Suppressor macrophage treated with lipopolysaccharide for 4 hours (primary cell): ENCODE measurements at regions not wholly inside any gene's neighbourhood (a gene's known extent, or its start where the extent isn't known, plus 50 kb on each side); places are given as distances from the start of the nearest gene placed in this dataset.

ENCODE experiments used
- DNase-seq: peaks from one replicate; pipeline ENCODE4 v3.0.0-alpha.2; 2020

- DNase-seq, result no peak
Observed at GRCh38 chr6:98669371-98669770, 165.0 kb upstream of the POU3F2 start.

- DNase-seq, result no peak
Observed at GRCh38 chr6:98670045-98670746, 164.2 kb upstream of the POU3F2 start.

GRCh38 chr6:98672681-98673475 is 161.5 kb upstream of the POU3F2 start:
- DNase-seq, result no peak

- no peak for DNase-seq
Observed at GRCh38 chr6:98678481-98678880, 155.9 kb upstream of the POU3F2 start.

GRCh38 chr6:98686008-98686601 is 148.3 kb upstream of the POU3F2 start:
- no peak for DNase-seq

- DNase-seq, result no peak
Observed at GRCh38 chr6:98687752-98688151, 146.6 kb upstream of the POU3F2 start.

GRCh38 chr6:98695091-98695801 is 139.1 kb upstream of the POU3F2 start:
- DNase-seq, result no peak

- DNase-seq, result no peak
Observed at GRCh38 chr6:98711380-98711779, 123.0 kb upstream of the POU3F2 start.

GRCh38 chr6:98716341-98716740 is 118.0 kb upstream of the POU3F2 start:
- no peak for DNase-seq

GRCh38 chr6:98717322-98717877 is 117.0 kb upstream of the POU3F2 start:
- DNase-seq, result no peak

- DNase-seq, result no peak
Observed at GRCh38 chr6:98717988-98718387, 116.4 kb upstream of the POU3F2 start.

GRCh38 chr6:98724537-98724936 is 109.8 kb upstream of the POU3F2 start:
- DNase-seq, result no peak

- no peak for DNase-seq
Observed at GRCh38 chr6:98747273-98747672, 87.1 kb upstream of the POU3F2 start.

- DNase-seq, result no peak
Observed at GRCh38 chr6:98747960-98748359, 86.4 kb upstream of the POU3F2 start.

GRCh38 chr6:98759459-98759858 is 74.9 kb upstream of the POU3F2 start:
- DNase-seq, result no peak

- no peak for DNase-seq
Observed at GRCh38 chr6:98764373-98764911, 69.9 kb upstream of the POU3F2 start.

GRCh38 chr6:98769546-98769945 is 64.8 kb upstream of the POU3F2 start:
- DNase-seq, result no peak

- DNase-seq, result no peak
Observed at GRCh38 chr6:98775205-98775604, 59.2 kb upstream of the POU3F2 start.

- no peak for DNase-seq
Observed at GRCh38 chr6:98777762-98778161, 56.6 kb upstream of the POU3F2 start.

GRCh38 chr6:98779618-98780017 is 54.8 kb upstream of the POU3F2 start:
- DNase-seq, result no peak

GRCh38 chr6:98782772-98783171 is 51.6 kb upstream of the POU3F2 start:
- no peak for DNase-seq

GRCh38 chr6:98783578-98783977 is 50.8 kb upstream of the POU3F2 start:
- DNase-seq, result no peak
